HG03175 (cell line): ENCODE measurements at regions not wholly inside any gene's neighbourhood (a gene's known extent, or its start where the extent isn't known, plus 50 kb on each side); places are given as distances from the start of the nearest gene placed in this dataset.

Source experiments
- ATAC-seq: cut with Tn5 transposase; IDR thresholded peaks from one replicate; pipeline ENCODE4 v1.9.1; 2021; ENCODE audit warnings: mild to moderate bottlenecking, moderate library complexity; ENCODE audit not compliant: unreplicated experiment

DNA sequence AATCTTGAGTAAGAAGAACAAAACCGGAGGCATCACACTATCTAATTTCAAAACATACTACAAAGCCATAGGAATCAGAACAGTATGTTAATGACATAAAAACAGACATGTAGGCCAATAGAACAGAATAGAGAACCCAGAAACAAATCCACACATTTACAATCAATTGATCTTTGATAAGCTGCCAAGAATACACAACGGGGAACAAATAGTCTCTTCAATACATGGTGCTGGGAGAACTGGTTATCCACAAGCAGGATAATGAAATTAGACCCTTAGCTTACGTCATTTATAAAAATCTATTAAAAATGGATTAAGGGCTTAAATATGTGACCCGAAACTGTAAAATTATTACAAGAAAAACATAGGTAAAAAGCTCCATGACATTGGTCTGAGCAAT, 417.7 kb downstream of the INSC start:
- ATAC-seq: no peak

DNA sequence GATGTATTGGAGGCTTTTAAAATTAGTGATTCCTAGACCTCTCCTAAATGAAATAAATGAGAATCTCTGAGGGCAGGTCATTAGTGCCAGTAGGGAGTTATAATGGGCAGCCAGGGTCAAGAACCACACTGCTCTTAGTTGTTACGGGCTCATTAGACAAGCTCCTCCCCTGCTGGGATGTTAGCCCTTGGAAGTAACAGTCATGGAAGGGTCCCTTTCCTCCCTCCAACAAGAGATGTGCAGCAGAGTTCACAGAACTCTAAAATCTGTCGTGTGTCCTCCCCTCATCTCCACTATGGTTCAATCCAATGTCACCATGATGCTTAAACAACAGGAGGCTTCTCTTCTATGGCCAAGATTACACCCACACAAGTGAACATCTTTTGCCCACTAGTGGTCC, 419.5 kb downstream of the INSC start:
- no peak for ATAC-seq

DNA sequence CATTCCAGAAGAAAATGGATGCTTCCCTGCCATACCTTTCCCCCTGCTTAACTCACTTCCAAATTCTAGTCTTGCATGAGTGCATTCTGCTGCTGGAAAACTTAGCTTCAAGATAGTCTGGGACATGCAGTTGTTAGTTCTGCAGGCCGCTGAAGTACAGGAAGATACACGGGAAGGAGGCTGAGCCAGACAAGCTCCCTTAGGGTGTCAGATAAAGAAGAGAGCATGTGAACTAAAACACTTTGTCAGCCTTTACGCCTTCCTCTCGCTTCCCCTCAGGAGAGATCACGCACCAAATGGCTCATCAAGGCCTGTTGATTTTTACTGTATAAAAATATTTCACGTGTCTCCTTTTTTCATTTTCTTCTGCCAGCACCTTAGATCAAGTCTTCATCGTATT, 420.7 kb downstream of the INSC start:
- ATAC-seq: no peak

DNA sequence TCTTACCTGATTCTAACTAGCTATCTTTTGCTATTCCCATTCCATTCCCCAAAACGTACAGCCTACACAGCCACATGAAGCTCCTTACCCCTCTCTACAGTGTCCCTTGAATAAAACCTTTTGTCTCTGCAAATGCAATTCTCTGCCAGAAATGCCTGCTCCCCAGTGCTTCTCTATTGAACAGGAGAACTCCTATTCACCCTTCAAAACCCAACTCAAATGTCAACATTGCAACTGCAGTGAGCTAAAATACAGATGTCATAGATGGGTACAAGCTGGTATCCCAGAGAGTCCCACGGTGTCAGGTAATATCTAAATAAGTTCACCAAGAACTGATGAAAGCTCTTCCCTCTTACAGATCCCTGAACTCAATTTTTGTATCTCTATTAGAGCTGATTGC, 421.7 kb downstream of the INSC start:
- no peak for ATAC-seq

DNA sequence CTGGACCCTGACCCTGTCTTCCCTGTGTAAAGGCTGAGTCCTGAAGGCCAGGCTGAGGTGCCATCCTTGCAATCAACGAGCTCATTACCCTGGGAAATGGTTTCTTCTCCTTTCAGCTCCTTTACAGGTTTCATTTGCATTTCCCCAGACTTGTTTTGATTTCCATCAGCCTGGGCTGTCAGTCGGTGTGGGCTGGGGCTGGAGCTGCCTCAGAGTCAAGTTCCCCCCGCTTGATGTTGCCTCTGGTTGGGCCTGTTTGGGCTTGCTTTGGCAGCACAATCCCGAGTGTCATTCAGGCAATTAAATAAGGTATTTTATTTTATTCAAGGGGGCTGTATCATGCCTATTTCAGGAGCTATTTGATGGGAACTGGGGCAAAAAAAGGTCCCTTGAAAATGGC, 424.9 kb downstream of the INSC start:
- ATAC-seq: no peak

DNA sequence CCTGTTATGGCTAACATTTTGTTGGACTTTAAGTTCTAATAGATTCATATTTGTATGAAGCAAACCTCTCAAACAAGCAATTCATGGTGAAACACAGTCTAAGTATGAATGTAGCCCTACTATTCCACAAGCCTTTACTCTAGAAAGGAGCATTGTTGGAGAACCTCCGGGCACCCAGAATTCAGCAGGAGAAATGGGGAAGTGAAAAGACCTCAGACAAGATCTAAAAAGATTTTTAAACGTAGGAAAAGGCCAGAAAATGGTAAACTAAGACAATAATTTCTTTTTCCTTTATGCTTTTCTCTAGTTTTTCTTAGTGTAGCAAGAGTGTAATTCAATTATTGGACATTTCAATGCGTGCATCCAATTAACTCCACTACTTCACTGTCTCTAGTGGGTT, 426.4 kb downstream of the INSC start:
- no peak for ATAC-seq

DNA sequence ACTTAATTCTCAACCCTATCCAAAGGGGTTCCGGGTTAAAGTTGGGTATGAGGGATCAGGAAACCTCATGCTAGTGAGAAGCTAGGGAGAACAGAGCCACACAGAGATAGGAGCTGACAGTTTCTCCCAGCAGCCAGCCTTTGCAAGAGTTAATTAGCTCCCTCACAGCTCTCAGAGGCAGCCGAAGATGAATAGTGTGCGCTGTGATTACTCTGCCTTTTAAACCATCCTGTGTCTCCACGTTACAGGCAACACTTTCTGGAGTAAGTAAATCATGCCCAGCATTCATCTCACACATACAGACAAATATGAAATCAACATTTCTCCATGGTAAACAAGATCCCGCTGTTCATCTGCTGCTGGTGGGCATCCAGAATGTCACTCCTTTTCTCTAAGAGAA, 429.6 kb downstream of the INSC start:
- no peak for ATAC-seq

DNA sequence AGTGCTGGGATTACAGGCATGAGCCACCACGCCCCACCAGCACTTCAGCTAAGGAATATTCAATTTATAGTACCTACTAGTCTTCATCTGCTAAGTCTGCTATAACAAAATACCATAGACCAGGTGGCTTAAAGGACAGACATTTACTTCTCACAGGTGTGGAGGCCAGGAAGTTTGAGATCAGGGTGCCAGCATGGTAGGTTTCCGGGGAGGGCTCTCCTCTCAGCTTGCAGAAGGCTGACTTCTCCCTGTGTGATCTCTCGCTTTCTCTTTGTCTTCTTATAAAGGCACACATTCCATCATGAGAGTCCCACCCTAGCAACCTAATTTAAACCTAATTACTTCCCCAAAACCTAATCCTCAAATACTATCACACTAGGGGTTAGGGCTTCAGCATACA, 433.0 kb downstream of the INSC start:
- ATAC-seq: no peak

DNA sequence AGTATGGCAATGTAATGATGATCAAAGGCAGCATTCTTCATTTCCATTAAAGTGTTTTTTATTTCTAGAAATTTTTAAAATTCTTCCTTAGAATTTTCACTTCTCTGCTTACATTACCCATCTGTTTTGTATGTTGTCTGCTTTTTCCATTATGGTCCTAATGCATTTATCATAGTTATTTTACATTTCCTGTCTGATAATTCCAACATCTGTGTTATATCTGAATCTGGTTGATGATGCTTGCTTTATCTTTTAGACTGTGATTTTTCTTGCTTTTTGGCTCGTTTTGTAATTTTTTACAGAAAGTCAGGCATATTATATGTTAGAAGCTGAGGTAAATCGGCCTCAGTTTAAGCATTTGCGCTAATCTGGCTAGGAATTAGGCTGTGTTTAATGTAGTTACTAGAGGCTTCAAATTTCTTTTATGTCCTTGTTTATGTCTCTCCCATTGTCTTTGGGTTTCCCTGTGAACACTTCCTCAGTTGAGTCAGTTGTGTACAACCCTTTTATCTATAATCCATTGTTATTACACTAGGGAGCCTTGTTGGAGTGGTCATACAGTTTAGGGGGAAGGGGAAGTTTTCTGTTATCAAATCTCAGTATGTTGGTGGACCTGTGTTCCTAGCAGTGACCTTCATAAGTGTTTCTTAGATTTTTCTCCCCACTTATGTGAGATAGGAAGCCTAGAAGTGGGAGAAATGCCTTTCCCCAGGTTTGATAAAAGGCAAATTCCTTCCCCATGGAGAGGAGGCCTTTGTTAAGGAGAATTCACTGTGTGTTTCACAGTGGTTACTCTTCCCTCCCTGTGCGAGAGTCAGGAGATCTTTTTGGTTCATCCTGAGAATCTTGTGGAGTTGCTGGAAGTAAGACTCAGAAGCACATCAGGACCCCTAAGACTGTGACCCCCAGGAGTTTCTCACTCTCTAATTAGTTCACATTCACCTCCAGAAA, 437.5 kb downstream of the INSC start:
- ATAC-seq: no peak

DNA sequence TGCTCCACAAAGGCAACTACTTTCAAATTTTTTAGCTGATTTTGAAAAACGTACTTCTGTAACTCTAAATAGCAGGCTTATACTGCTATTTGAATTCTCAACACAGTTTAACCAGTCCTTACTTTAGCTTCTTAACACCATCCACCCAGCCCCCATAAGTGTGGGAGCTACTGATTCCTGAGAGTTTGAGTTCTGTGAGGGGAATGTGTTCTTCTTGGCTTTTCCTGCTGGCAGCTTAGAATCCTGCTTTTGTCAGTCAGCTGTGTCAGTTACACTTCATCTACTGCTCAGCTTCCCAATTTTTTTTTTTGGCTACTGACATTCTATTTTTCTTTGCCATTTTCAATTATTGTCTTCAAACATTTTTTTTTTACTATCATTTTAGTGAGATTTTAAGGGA, 440.4 kb downstream of the INSC start:
- no peak for ATAC-seq

DNA sequence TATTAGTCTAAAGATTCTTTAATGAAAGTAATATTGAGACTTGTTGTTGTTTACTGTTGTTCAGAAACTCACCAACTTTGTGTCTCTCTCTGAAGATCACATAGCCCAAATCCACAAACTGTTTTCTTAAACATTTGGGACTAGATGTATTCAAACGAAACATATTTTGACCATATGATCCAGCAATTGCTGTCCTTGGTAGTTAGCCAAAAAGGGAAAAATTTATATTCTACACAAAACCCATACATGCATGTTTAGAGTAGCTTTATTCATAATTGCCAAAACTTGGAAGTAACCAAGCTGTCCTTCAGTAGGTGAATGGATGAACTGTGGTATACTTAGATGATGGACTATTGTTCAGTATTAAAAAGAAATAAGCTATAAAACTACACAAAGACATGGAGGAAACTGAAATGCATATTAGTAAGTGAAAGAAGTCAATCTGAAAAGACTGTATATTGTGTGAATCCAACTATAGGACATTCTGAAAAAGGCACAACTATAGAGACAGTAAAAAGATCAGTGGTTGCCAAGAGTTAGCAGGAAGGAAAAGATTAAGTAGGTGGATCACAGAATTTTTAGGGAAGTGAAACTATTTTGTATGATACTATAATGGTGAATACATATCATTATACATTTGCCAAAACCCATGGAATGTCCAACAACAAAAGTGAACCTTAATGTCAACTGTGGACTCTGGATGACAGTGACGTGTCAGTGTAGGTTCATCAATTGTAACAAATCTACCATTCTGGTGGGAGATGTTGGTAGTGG, 442.9 kb downstream of the INSC start:
- ATAC-seq: no peak

DNA sequence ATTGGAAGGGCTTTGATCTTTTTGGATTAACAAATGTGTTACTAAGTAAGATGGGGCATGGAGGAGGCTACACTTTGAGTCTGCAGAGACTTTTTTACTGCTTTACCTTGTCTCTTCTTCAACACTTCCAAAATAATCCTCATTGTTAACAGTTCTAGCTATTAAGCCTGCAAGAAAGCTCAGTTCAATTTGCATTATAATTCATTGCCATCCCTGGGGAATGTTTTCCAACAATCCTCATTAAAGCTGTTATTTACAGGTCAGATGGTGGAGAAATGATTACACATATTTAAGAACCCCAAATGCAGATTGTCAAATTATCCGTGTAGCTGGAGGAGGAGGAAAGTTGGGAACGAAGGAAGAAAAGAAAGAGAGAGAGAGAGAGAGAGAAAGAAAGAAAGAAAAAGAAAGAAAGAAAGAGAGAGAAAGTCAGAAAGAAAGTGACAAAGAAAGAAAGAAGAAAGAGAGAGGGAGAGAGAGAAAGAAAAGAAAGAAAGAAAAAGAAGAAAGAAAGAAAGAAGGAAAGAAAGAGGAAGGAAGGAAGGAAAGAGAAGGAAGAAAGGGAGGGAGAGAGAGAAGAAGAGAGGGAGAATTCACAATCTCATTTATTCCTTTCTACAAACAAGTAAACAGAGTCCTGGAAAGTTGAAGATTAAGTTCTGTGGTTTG, 443.9 kb downstream of the INSC start:
- no peak for ATAC-seq

DNA sequence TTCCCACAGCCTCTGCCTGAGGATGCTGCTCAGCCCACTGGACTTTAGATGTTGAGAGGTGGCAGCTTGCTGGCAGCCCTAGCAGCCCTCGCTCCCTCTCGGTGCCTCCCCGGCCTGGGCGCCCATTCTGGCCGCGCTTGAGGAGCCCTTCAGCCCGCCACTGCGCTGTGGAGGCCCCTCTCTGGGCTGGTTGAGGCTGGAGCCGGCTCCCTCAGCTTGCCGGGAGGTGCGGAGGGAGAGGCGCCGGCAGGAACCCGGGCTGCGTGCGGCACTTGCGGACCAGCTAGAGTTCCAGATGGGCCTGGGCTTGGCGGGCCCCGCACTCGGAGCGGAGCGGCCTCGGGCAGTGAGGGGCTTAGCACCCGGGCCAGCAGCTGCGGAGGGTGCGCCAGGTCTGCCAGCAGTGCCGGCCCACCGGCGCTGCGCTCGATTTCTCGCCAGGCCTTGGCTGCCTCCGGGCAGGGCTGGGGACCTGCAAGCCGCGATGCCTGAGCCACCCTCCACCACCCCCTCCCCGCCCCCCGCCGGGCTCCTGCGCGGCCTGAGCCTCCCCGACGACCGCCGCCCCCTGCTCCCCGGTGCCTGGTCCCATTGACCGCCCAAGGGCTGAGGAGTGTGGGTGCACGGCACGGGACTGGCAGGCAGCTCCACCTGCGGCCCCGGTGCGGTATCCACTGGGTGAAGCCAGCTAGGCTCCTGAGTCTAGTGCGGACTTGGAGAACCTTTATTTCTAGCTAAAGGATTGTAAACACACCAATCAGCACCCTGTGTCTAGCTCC, 446.2 kb downstream of the INSC start:
- ATAC-seq: no peak

DNA sequence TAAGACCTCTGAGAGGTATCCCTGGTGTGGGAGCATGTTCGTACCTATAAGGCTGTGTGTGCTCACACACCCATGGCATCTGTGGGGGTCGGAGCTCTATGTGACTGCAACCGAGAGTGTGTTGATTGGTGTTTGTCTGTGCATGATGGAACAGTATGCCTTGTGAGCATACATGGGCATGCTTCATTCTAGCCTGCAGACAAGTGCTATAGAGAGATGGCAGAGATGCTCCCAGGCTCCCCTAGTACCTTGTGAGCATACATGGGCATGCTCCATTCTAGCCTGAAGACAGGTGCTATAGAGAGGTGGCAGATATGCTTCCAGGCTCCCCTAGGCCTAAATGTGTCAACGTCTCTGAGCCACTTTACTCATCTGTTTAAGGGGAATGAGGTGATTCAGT, 447.5 kb downstream of the INSC start:
- ATAC-seq: no peak

DNA sequence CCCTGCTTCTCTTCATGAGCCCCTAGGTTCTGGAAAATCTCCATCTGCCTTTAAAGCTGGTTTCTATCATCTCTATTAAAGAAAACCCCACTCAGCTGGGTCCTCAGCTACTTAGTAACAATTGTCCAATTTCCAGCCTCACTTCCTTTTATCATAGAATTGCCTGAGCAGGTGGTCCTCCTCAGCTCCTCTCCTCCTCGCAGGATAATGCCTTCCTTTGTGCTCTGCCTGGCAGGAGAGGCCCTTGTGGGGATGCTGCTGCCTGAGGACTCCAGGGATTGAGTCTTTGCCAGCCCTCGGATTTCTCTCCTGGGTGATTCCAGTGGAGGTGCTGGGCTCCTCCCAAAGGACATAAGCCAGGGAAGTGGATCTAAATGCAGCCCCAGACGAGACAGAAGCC, 448.3 kb downstream of the INSC start:
- no peak for ATAC-seq

DNA sequence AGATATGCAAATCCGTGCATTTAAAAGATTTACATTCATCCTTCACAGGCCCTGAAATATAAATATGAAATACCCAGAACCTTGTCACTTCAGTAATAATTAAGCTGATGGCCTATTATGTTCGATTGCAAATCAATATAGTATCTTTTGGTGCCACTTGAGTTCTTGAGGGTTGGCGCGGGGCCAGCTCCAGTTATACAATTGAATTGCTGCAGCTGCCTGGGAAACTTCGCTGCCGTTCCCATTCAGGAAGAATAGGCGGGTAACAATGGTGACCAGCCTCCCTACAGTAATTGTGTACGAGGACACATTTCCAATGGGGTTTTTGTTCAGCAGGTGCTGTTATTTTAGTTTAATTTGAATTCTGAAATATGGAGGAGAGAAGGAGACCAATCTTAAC, 451.2 kb downstream of the INSC start:
- ATAC-seq: no peak

DNA sequence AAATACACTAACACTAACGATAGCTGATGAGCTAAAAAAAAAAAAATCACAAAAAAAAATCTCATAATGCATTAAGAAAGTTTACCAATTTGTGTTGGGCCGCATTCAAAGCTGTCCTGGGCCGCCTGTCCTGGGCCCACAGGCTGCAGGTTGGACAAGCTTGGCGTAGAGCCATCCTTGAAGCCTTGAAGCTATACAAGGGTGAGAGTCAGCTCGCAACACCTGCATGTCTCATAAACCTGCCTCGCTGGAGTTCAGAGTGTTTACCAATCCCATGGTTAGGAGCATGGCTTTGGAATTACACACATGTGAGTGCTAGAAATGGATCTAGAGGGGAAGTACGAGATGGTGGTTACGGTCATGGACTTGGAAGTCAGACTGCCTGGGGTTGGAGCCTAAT, 453.7 kb downstream of the INSC start:
- no peak for ATAC-seq

DNA sequence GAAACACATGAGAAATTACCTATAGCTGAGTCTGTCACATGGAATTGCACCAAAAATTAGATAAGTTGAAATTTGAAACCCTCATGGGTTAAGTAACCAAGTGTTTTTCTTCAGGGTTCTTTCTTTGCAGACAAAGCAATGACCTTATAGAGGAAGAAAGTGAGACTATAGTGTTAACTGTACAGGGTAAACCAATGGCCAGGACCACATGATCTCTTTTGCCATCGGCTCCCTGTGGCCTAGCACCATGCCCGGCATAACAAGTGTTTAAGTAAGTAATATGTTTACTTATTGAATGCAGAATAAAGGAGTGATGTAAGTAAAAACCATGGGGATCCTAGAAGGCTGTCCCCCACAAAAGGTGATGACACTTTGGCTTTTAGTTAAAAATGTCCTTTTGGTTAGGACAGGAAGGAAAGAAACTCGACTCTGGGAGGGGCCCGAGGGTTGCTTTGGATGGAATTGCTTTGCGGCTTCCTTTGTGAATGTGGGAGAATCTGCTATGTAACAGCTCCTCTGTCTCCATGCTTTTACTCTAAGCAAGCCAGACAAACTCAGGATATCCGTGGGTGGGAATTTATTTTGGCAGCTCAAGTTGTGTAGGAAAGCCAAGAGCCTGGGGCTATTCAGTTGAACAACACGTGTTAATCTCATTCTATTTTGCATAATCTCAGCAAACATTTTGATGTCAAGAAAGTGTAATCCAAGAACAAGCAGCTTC, 454.7 kb downstream of the INSC start:
- no peak for ATAC-seq

DNA sequence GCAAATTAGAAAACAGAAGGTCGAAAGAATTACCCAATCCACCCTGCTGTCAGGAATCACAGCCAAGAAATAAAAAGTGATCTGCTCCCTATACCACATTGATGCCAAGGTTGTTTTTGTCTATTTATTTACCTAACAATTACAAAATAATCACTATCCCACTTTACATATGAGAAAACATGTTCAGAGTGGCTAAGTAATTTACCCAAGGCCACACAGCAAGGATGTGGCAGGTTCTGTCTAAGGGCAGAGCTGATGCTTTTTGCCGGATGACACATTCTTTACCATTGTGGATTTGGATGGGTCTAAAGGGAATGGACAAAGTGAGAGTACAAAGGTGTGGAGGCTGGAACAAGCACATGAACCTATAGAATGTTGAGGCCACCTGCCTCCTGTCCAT, 460.7 kb downstream of the INSC start:
- ATAC-seq: no peak

DNA sequence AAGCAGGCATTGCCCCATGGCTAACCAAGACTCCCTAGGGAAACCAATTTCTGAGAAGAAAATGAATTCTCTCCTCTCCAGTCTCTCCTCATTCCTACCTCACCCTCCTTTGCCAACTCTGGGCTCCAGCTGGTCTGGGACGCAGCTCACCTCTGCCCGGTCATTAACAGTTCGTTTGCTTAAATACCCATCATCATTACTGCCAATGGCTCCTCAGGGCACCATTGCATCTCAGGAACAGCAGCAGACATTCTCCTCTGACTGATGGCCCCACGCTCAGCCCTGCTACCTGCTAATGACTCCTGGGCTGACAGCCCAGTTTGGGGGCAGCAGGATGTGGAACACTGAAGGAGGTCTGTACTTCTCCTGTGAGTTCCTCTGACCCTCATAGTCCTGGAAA, 462.0 kb downstream of the INSC start:
- no peak for ATAC-seq
